Neural cell (in vitro differentiated cells): ENCODE measurements at regions not wholly inside any gene's neighbourhood (a gene's known extent, or its start where the extent isn't known, plus 50 kb on each side); places are given as distances from the start of the nearest gene placed in this dataset.
A peak's percentile ranks its signal among the peaks of the same experiment; 100 is the strongest.

Experiments used
- H2AFZ ChIP-seq: fragments of 200-600, 300-800 bp; sonication (generic), shearing (Covaris generic); 2 replicates; pipeline ENCODE4 v1.6.0; 2014; ENCODE audit warnings: low read depth, mild to moderate bottlenecking, antibody characterized with exemption, low read length, moderate library complexity
- H3F3A ChIP-seq: fragments of 200-600 bp; shearing (Covaris generic); 2 replicates; pipeline ENCODE4 v1.6.1; 2016; ENCODE audit warnings: mild to moderate bottlenecking, moderate library complexity, mixed read lengths, antibody characterized with exemption, low read length; ENCODE audit not compliant: insufficient read depth, poor library complexity, severe bottlenecking
- H3K27ac ChIP-seq: fragments of 200-600, 300-800 bp; sonication (generic), shearing (Covaris generic); 2 replicates; pipeline ENCODE4 v1.5.1; 2014; ENCODE audit warnings: mild to moderate bottlenecking, low read length, moderate library complexity
- H3K27me3 ChIP-seq: fragments of 300-800, 200-600 bp; sonication (generic), shearing (Covaris generic); 2 replicates; pipeline ENCODE4 v1.6.0; 2014; ENCODE audit warnings: mild to moderate bottlenecking, low read depth, low read length, moderate library complexity; ENCODE audit not compliant: insufficient read depth
- H3K36me3 ChIP-seq: fragments of 300-800, 200-600 bp; sonication (generic), shearing (Covaris generic); 2 replicates; pipeline ENCODE4 v1.5.1; 2014; ENCODE audit warnings: mild to moderate bottlenecking, antibody characterized with exemption, low read length, moderate library complexity; ENCODE audit not compliant: insufficient read depth
- H3K4me2 ChIP-seq: fragments of 300-800, 200-600 bp; sonication (generic), shearing (Covaris generic); 2 replicates; pipeline ENCODE4 v1.6.0; 2014; ENCODE audit warnings: mild to moderate bottlenecking, low read length
- H3K4me3 ChIP-seq: fragments of 300-800, 200-600 bp; sonication (generic), shearing (Covaris generic); 2 replicates; pipeline ENCODE4 v1.5.1; 2014; ENCODE audit warnings: mild to moderate bottlenecking, low read length, moderate library complexity
- H3K79me2 ChIP-seq: fragments of 200-600 bp; shearing (Covaris generic); replicated peaks from 2 replicates; pipeline ENCODE4 v1.6.0; 2014; ENCODE audit warnings: mild to moderate bottlenecking, low read length, moderate library complexity; ENCODE audit not compliant: insufficient read depth
- H3K9ac ChIP-seq: fragments of 300-800, 200-600 bp; sonication (generic), shearing (Covaris generic); 2 replicates; pipeline ENCODE4 v1.6.1; 2016; ENCODE audit warnings: mild to moderate bottlenecking, low read length, mixed read lengths
- H3K9me2 ChIP-seq: fragments of 200-600 bp; shearing (Covaris generic); 2 replicates; pipeline ENCODE4 v1.6.1; 2016; ENCODE audit warnings: mild to moderate bottlenecking, low read length, mixed read lengths; ENCODE audit not compliant: insufficient read depth
- H3K9me3 ChIP-seq: fragments of 200-600, 300-800 bp; sonication (generic), shearing (Covaris generic); 2 replicates; pipeline ENCODE4 v1.6.1; 2016; ENCODE audit warnings: mild to moderate bottlenecking, mixed run types, low read length, moderate library complexity, mixed read lengths
- H4K20me1 ChIP-seq: fragments of 200-600 bp; shearing (Covaris generic); 2 replicates; pipeline ENCODE4 v1.6.1; 2016; ENCODE audit warnings: mild to moderate bottlenecking, mixed run types; ENCODE audit not compliant: insufficient read depth
- EP300 ChIP-seq: fragments of 450-650 bp; conservative IDR thresholded peaks from 2 replicates; pipeline ENCODE4 v1.6.1; 2014; ENCODE audit warnings: antibody characterized with exemption, mild to moderate bottlenecking, moderate library complexity; ENCODE audit not compliant: poor library complexity, severe bottlenecking
- EZH2 ChIP-seq: fragments of 200-600, 300-800 bp; shearing (Covaris generic), sonication (generic); IDR thresholded peaks from 2 replicates; pipeline ENCODE4 v1.6.1; 2014; ENCODE audit warnings: antibody characterized with exemption, low read length, borderline replicate concordance, mild to moderate bottlenecking; ENCODE audit not compliant: insufficient read depth, poor library complexity, severe bottlenecking
- MXI1 ChIP-seq: fragments of 450-650 bp; conservative IDR thresholded peaks from 2 replicates; pipeline ENCODE4 v1.6.1; 2014; ENCODE audit warnings: antibody characterized with exemption, mild to moderate bottlenecking; ENCODE audit not compliant: poor library complexity, severe bottlenecking
- POLR2AphosphoS5 ChIP-seq: IDR thresholded peaks from 2 replicates; pipeline ENCODE4 v1.6.1; 2012
- RAD21 ChIP-seq: fragments of 450-650 bp; conservative IDR thresholded peaks from 2 replicates; pipeline ENCODE4 v1.6.1; 2014; ENCODE audit warnings: antibody characterized with exemption, mild to moderate bottlenecking, moderate library complexity
- SMC3 ChIP-seq: fragments of 450-650 bp; conservative IDR thresholded peaks from 2 replicates; pipeline ENCODE4 v1.6.1; 2014; ENCODE audit warnings: antibody characterized with exemption, mild to moderate bottlenecking, moderate library complexity; ENCODE audit not compliant: poor library complexity
- TAF1 ChIP-seq: IDR thresholded peaks from 2 replicates; pipeline ENCODE4 v1.6.1; 2012; ENCODE audit warnings: low read depth
- TF ChIP-seq, protein P1 (sequence below): IDR thresholded peaks from 2 replicates; pipeline ENCODE4 v1.6.1; 2012; ENCODE audit warnings: borderline replicate concordance
- TF ChIP-seq, protein P2 (sequence below): fragments of 450-650 bp; IDR thresholded peaks from 2 replicates; pipeline ENCODE4 v1.5.1; 2014; ENCODE audit warnings: antibody characterized with exemption, mild to moderate bottlenecking, moderate library complexity; ENCODE audit not compliant: poor library complexity, severe bottlenecking

DNA sequence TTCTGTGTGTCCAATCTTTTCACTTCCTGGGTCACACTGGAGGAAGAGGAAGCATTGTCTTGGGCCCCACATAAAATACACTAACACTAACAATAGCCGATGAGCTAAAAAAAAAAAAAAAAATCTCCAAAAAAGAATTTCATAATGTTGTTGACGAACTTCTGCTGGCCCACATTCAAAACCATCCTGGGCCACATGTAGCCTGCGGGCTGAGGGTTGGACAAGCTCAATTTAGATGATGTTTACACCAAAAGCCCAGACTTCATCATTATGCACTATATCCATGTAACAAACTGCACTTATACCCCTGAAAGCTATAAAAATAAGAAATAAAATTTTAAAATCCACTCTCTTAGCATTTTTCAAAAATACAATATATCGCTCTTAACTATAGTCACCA lies 187.8 kb upstream of the PTBP2 start:
- Histone ChIP-seq H3K4me2 (no peak overlapping the region), H3K9me3 (no peaks in the 10 kb centered on the region), H3K27ac (no peak overlapping the region), H4K20me1 (no peaks in the 10 kb centered on the region), H3K4me3 (no peak overlapping the region), H3F3A (no peaks in the 10 kb centered on the region), H3K9me2 (no peaks in the 10 kb centered on the region), H3K27me3 (no peaks in the 10 kb centered on the region), H3K79me2 (no peaks in the 10 kb centered on the region), H3K36me3 (no peaks in the 10 kb centered on the region), H2AFZ (no peak overlapping the region), H3K9ac (no peak overlapping the region)
- TF ChIP-seq SMC3 (no peak), POLR2AphosphoS5 (no peak), RAD21 (no peak), EZH2 (no peak), MXI1 (no peak), TAF1 (no peak), EP300 (no peak)
- TF ChIP-seq, protein P1, sequence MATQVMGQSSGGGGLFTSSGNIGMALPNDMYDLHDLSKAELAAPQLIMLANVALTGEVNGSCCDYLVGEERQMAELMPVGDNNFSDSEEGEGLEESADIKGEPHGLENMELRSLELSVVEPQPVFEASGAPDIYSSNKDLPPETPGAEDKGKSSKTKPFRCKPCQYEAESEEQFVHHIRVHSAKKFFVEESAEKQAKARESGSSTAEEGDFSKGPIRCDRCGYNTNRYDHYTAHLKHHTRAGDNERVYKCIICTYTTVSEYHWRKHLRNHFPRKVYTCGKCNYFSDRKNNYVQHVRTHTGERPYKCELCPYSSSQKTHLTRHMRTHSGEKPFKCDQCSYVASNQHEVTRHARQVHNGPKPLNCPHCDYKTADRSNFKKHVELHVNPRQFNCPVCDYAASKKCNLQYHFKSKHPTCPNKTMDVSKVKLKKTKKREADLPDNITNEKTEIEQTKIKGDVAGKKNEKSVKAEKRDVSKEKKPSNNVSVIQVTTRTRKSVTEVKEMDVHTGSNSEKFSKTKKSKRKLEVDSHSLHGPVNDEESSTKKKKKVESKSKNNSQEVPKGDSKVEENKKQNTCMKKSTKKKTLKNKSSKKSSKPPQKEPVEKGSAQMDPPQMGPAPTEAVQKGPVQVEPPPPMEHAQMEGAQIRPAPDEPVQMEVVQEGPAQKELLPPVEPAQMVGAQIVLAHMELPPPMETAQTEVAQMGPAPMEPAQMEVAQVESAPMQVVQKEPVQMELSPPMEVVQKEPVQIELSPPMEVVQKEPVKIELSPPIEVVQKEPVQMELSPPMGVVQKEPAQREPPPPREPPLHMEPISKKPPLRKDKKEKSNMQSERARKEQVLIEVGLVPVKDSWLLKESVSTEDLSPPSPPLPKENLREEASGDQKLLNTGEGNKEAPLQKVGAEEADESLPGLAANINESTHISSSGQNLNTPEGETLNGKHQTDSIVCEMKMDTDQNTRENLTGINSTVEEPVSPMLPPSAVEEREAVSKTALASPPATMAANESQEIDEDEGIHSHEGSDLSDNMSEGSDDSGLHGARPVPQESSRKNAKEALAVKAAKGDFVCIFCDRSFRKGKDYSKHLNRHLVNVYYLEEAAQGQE = no peak
- TF ChIP-seq, protein P2, sequence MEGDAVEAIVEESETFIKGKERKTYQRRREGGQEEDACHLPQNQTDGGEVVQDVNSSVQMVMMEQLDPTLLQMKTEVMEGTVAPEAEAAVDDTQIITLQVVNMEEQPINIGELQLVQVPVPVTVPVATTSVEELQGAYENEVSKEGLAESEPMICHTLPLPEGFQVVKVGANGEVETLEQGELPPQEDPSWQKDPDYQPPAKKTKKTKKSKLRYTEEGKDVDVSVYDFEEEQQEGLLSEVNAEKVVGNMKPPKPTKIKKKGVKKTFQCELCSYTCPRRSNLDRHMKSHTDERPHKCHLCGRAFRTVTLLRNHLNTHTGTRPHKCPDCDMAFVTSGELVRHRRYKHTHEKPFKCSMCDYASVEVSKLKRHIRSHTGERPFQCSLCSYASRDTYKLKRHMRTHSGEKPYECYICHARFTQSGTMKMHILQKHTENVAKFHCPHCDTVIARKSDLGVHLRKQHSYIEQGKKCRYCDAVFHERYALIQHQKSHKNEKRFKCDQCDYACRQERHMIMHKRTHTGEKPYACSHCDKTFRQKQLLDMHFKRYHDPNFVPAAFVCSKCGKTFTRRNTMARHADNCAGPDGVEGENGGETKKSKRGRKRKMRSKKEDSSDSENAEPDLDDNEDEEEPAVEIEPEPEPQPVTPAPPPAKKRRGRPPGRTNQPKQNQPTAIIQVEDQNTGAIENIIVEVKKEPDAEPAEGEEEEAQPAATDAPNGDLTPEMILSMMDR = no peak

DNA sequence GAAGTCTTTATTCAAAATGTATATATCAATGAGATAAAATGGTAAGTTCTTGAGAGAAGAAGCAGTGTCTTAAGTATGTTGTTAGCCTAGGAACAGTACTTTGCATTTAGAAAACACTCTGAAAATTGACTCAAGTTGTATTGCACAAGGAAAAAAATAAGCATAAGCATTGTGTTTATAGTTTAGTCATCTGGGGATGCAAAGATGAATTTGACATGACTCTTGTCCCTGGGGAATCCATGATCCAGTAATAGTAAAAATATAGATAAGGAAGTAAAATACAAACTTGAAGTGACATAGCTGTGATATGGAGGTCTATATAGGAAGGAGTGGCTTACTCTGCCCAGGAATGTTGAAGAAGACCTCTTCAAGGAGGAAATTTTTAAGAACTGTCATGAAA lies 185.0 kb upstream of the PTBP2 start:
- H2AFZ ChIP-seq = no peak overlapping the region
- H3K9me3 ChIP-seq = no peaks in the 10 kb centered on the region
- H3K27me3 ChIP-seq = no peaks in the 10 kb centered on the region
- TF ChIP-seq POLR2AphosphoS5 (no peak), EZH2 (no peak), RAD21 (no peak), MXI1 (no peak)
- no peak overlapping the region for H3K4me3 ChIP-seq
- H3K27ac ChIP-seq = no peak overlapping the region
- H3F3A ChIP-seq = no peaks in the 10 kb centered on the region
- no peaks in the 10 kb centered on the region for H4K20me1 ChIP-seq
- no peaks in the 10 kb centered on the region for H3K9me2 ChIP-seq
- H3K36me3 ChIP-seq = no peaks in the 10 kb centered on the region
- H3K9ac ChIP-seq = no peak overlapping the region
- H3K79me2 ChIP-seq = no peaks in the 10 kb centered on the region
- H3K4me2 ChIP-seq = no peak overlapping the region

DNA sequence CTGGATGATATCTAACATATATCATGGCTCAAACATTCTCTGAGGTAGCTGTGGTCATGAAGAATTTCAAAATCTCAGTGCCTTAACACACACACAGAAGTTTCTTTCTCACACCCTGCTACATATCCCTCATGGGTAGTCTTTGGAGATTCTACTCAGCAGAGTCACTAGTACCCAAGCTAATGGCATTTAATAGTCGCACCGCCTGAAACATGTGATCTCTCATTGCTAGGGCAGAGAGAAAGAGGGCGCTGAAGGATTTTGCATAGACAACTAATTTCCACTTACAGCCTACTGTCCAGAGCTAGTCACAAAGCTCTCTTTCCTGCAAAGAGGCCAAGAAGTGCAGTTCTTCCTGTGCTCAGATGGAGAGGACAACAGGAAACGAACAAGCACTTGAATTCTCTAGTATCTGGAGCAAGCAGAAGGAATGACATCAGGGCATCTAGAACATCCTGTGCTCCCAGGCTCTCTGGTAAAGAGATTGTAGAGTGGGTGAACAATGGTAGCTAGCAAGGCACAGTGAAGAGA lies 183.4 kb upstream of the PTBP2 start:
- Histone ChIP-seq H3K9ac (peak overlapping the region; percentile 28), H3K4me2 (peak overlapping the region; percentile 29)

More for the DNA sequence above, 183.4 kb upstream of the PTBP2 start:
- no peaks in the 10 kb centered on the region for H3K9me2 ChIP-seq
- TF ChIP-seq RAD21 = no peak
- TF ChIP-seq, protein P1 = no peak
- no peak overlapping the region for H2AFZ ChIP-seq
- H3K27ac ChIP-seq = peak overlapping the region; percentile 57
- peak overlapping the region; percentile 1 for H3K4me3 ChIP-seq
- H3F3A ChIP-seq = no peaks in the 10 kb centered on the region
- H3K79me2 ChIP-seq = no peaks in the 10 kb centered on the region
- no peaks in the 10 kb centered on the region for H3K9me3 ChIP-seq
- H4K20me1 ChIP-seq = no peaks in the 10 kb centered on the region
- H3K27me3 ChIP-seq = no peaks in the 10 kb centered on the region
- no peaks in the 10 kb centered on the region for H3K36me3 ChIP-seq
